ENCODE measurements at regions not wholly inside any gene's neighbourhood (a gene's known extent, or its start where the extent isn't known, plus 50 kb on each side); places are given as distances from the start of the nearest gene placed in this dataset.

GRCh38 chr1:221806236-221806635 lies 64.3 kb upstream of the DUSP10 start:
- no peak overlapping the region for H3K27ac ChIP-seq (ENCODE audit: low read depth, low read length)
- H3K9ac ChIP-seq (ENCODE audit: low read depth, low read length): no peak overlapping the region
- no peaks in the 10 kb centered on the region for H3K9me3 ChIP-seq (ENCODE audit: insufficient read depth, low read depth, low read length)
- H3K4me3 ChIP-seq (ENCODE audit: low read length): no peak overlapping the region
- no peaks in the 10 kb centered on the region for H3K36me3 ChIP-seq (ENCODE audit: insufficient read depth, low read length)
- WGBS: 100% methylated on average over 1 of the region's 1 CpG
- no peaks in the 10 kb centered on the region for H3K27me3 ChIP-seq (ENCODE audit: insufficient read depth, low read length)
- peaks cover 5% of the 10 kb centered on the region; the same call in 1 of the 2 replicates for H3K4me1 ChIP-seq (ENCODE audit: insufficient read depth, low read length)

- no peak overlapping the region for H3K9ac ChIP-seq (ENCODE audit: low read depth, low read length)
- no peak overlapping the region for H3K4me3 ChIP-seq (ENCODE audit: low read length)
- H3K27ac ChIP-seq (ENCODE audit: low read depth, low read length): no peak overlapping the region
- H3K4me1 ChIP-seq (ENCODE audit: insufficient read depth, low read length): peaks cover 5% of the 10 kb centered on the region; the same call in 1 of the 2 replicates
- no peaks in the 10 kb centered on the region for H3K36me3 ChIP-seq (ENCODE audit: insufficient read depth, low read length)
- no peaks in the 10 kb centered on the region for H3K9me3 ChIP-seq (ENCODE audit: insufficient read depth, low read depth, low read length)
- WGBS: no CpG with 5 or more reads among the region's 1 CpG
- no peaks in the 10 kb centered on the region for H3K27me3 ChIP-seq (ENCODE audit: insufficient read depth, low read length)
Observed at GRCh38 chr1:221805121-221805520, 63.2 kb upstream of the DUSP10 start.

GRCh38 chr1:221804303-221804702 lies 62.4 kb upstream of the DUSP10 start:
- no peak overlapping the region for H3K9ac ChIP-seq (ENCODE audit: low read depth, low read length)
- H3K9me3 ChIP-seq (ENCODE audit: insufficient read depth, low read depth, low read length): peaks cover 2% of the 10 kb centered on the region; the same call in 1 of the 2 replicates
- H3K27me3 ChIP-seq (ENCODE audit: insufficient read depth, low read length): no peaks in the 10 kb centered on the region
- WGBS: 64% methylated on average over 2 of the region's 3 CpGs
- no peak overlapping the region for H3K27ac ChIP-seq (ENCODE audit: low read depth, low read length)
- H3K36me3 ChIP-seq (ENCODE audit: insufficient read depth, low read length): no peaks in the 10 kb centered on the region
- no peak overlapping the region for H3K4me3 ChIP-seq (ENCODE audit: low read length)
- peaks cover 5% of the 10 kb centered on the region; the same call in 1 of the 2 replicates for H3K4me1 ChIP-seq (ENCODE audit: insufficient read depth, low read length)

GRCh38 chr1:221801773-221802516 lies 60.1 kb upstream of the DUSP10 start:
- Histone ChIP-seq H3K36me3 (ENCODE audit: insufficient read depth, low read length) (no peaks in the 10 kb centered on the region), H3K27me3 (ENCODE audit: insufficient read depth, low read length) (no peaks in the 10 kb centered on the region), H3K4me1 (ENCODE audit: insufficient read depth, low read length) (peaks cover 5% of the 10 kb centered on the region; the same call in 1 of the 2 replicates), H3K4me3 (ENCODE audit: low read length) (no peak overlapping the region), H3K9me3 (ENCODE audit: insufficient read depth, low read depth, low read length) (peaks cover 2% of the 10 kb centered on the region; the same call in 1 of the 2 replicates), H3K27ac (ENCODE audit: low read depth, low read length) (no peak overlapping the region), H3K9ac (ENCODE audit: low read depth, low read length) (no peak overlapping the region)
- 42% methylated on average over 1 of the region's 1 CpG for WGBS

- Histone ChIP-seq H3K9ac (ENCODE audit: low read depth, low read length) (no peak overlapping the region), H3K27ac (ENCODE audit: low read depth, low read length) (no peak overlapping the region), H3K4me1 (ENCODE audit: insufficient read depth, low read length) (peaks cover 5% of the 10 kb centered on the region; the same call in 1 of the 2 replicates), H3K27me3 (ENCODE audit: insufficient read depth, low read length) (no peaks in the 10 kb centered on the region), H3K9me3 (ENCODE audit: insufficient read depth, low read depth, low read length) (peaks cover 2% of the 10 kb centered on the region; the same call in 1 of the 2 replicates), H3K4me3 (ENCODE audit: low read length) (no peak overlapping the region), H3K36me3 (ENCODE audit: insufficient read depth, low read length) (no peaks in the 10 kb centered on the region)
- 92% methylated on average over 2 of the region's 3 CpGs for WGBS
Observed at GRCh38 chr1:221801251-221801661, 59.4 kb upstream of the DUSP10 start.

GRCh38 chr1:221800831-221801230 lies 58.9 kb upstream of the DUSP10 start:
- 84% methylated on average over 3 of the region's 3 CpGs for WGBS

GRCh38 chr1:221797506-221797905 lies 55.6 kb upstream of the DUSP10 start:
- Histone ChIP-seq H3K4me1 (ENCODE audit: insufficient read depth, low read length) (peaks cover 3% of the 10 kb centered on the region; the same call in 1 of the 2 replicates), H3K27ac (ENCODE audit: low read depth, low read length) (no peak overlapping the region), H3K36me3 (ENCODE audit: insufficient read depth, low read length) (no peaks in the 10 kb centered on the region), H3K27me3 (ENCODE audit: insufficient read depth, low read length) (no peaks in the 10 kb centered on the region), H3K9ac (ENCODE audit: low read depth, low read length) (no peak overlapping the region), H3K9me3 (ENCODE audit: insufficient read depth, low read depth, low read length) (peaks cover 2% of the 10 kb centered on the region; the same call in 1 of the 2 replicates), H3K4me3 (ENCODE audit: low read length) (no peak overlapping the region)

More at GRCh38 chr1:221800831-221801230, 58.9 kb upstream of the DUSP10 start:
- no peak overlapping the region for H3K9ac ChIP-seq (ENCODE audit: low read depth, low read length)
- no peaks in the 10 kb centered on the region for H3K36me3 ChIP-seq (ENCODE audit: insufficient read depth, low read length)
- H3K4me1 ChIP-seq (ENCODE audit: insufficient read depth, low read length): peaks cover 5% of the 10 kb centered on the region; the same call in 1 of the 2 replicates
- H3K4me3 ChIP-seq (ENCODE audit: low read length): no peak overlapping the region
- H3K9me3 ChIP-seq (ENCODE audit: insufficient read depth, low read depth, low read length): peaks cover 2% of the 10 kb centered on the region; the same call in 1 of the 2 replicates
- no peak overlapping the region for H3K27ac ChIP-seq (ENCODE audit: low read depth, low read length)
- no peaks in the 10 kb centered on the region for H3K27me3 ChIP-seq (ENCODE audit: insufficient read depth, low read length)

GRCh38 chr1:221796700-221797099 lies 54.8 kb upstream of the DUSP10 start:
- Histone ChIP-seq H3K4me3 (ENCODE audit: low read length) (no peak overlapping the region), H3K9ac (ENCODE audit: low read depth, low read length) (no peak overlapping the region), H3K4me1 (ENCODE audit: insufficient read depth, low read length) (no peaks in the 10 kb centered on the region; the same call in 1 of the 2 replicates), H3K27ac (ENCODE audit: low read depth, low read length) (no peak overlapping the region), H3K27me3 (ENCODE audit: insufficient read depth, low read length) (no peaks in the 10 kb centered on the region), H3K36me3 (ENCODE audit: insufficient read depth, low read length) (no peaks in the 10 kb centered on the region), H3K9me3 (ENCODE audit: insufficient read depth, low read depth, low read length) (peaks cover 2% of the 10 kb centered on the region; the same call in 1 of the 2 replicates)
- 93% methylated on average over 2 of the region's 2 CpGs for WGBS

- Histone ChIP-seq H3K9ac (ENCODE audit: low read depth, low read length) (no peak overlapping the region), H3K4me3 (ENCODE audit: low read length) (no peak overlapping the region), H3K27ac (ENCODE audit: low read depth, low read length) (no peak overlapping the region), H3K36me3 (ENCODE audit: insufficient read depth, low read length) (no peaks in the 10 kb centered on the region), H3K9me3 (ENCODE audit: insufficient read depth, low read depth, low read length) (peaks cover 2% of the 10 kb centered on the region; the same call in 1 of the 2 replicates), H3K27me3 (ENCODE audit: insufficient read depth, low read length) (no peaks in the 10 kb centered on the region), H3K4me1 (ENCODE audit: insufficient read depth, low read length) (no peaks in the 10 kb centered on the region)
- WGBS: 91% methylated on average over 2 of the region's 3 CpGs
Observed at GRCh38 chr1:221795380-221795779, 53.5 kb upstream of the DUSP10 start.

GRCh38 chr1:221794935-221795334 lies 53.0 kb upstream of the DUSP10 start:
- H3K27me3 ChIP-seq (ENCODE audit: insufficient read depth, low read length): no peaks in the 10 kb centered on the region
- no peaks in the 10 kb centered on the region for H3K36me3 ChIP-seq (ENCODE audit: insufficient read depth, low read length)
- no peak overlapping the region for H3K9ac ChIP-seq (ENCODE audit: low read depth, low read length)
- H3K4me3 ChIP-seq (ENCODE audit: low read length): no peak overlapping the region
- H3K27ac ChIP-seq (ENCODE audit: low read depth, low read length): no peak overlapping the region
- H3K4me1 ChIP-seq (ENCODE audit: insufficient read depth, low read length): no peaks in the 10 kb centered on the region
- 91% methylated on average over 1 of the region's 1 CpG for WGBS
- peaks cover 2% of the 10 kb centered on the region; the same call in 1 of the 2 replicates for H3K9me3 ChIP-seq (ENCODE audit: insufficient read depth, low read depth, low read length)

- H3K27ac ChIP-seq (ENCODE audit: low read depth, low read length): no peak overlapping the region
- no peak overlapping the region for H3K9ac ChIP-seq (ENCODE audit: low read depth, low read length)
- H3K36me3 ChIP-seq (ENCODE audit: insufficient read depth, low read length): no peaks in the 10 kb centered on the region
- 94% methylated on average over 2 of the region's 2 CpGs for whole genome bisulfite sequencing
- no peaks in the 10 kb centered on the region for H3K9me3 ChIP-seq (ENCODE audit: insufficient read depth, low read depth, low read length)
- H3K27me3 ChIP-seq (ENCODE audit: insufficient read depth, low read length): no peaks in the 10 kb centered on the region
- no peaks in the 10 kb centered on the region for H3K4me1 ChIP-seq (ENCODE audit: insufficient read depth, low read length)
- no peak overlapping the region for H3K4me3 ChIP-seq (ENCODE audit: low read length)
Observed at GRCh38 chr1:221794079-221794670, 52.3 kb upstream of the DUSP10 start.
